ENCODE measurements at regions not wholly inside any gene's neighbourhood (a gene's known extent, or its start where the extent isn't known, plus 50 kb on each side); places are given as distances from the start of the nearest gene placed in this dataset.
"Not testable (repeated sequence)": the region's sequence is repeated elsewhere in the genome, so short reads cannot be mapped to it uniquely, and the experiment has no call there.

GRCh38 chr14:19337232-19338059, 96.7 kb downstream of the POTEG start:
- H3K4me3 ChIP-seq (ENCODE audit: low read length); DNase-seq (ENCODE audit: low read depth): not testable (repeated sequence)

DNA sequence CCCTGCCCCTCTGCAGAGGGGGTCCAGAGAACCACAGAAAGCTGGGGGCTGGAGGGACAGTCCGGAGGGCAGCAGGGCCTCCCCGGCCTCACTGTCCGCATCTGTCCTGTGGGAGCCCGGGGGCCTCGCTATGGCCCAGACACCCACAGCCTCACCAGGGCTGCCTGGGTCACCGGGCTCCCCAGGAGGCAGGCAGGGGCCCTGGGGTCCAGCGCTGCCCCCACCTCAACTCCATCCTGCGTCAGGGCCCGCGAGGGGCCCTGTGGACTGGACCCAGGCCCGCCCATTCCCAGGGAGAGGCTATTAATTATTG, 96.1 kb downstream of the POTEG start:
- not testable (repeated sequence) for H3K4me3 ChIP-seq (ENCODE audit: low read length); DNase-seq (ENCODE audit: low read depth)

DNA sequence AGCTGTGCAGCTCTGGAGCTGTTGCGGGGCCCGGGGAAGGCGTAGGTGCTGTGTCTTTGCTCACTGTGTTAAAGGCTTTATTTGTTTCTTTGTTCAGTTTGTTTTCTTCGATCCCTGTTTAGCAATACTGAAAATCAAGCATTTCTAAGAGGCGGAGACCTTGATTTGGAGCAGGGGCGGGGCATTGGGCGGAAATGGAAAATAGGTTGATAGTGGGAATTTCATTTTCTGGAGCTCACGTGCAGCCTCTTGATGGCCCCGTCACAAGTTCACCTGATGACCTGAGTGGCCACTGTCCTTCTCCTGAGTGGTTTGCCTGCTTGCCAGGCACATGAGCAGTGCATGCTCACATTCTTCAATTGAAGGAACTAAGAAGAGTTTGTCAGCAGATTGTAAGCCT, 93.2 kb downstream of the POTEG start:
- DNase-seq (ENCODE audit: low read depth); H3K4me3 ChIP-seq (ENCODE audit: low read length): not testable (repeated sequence)

DNA sequence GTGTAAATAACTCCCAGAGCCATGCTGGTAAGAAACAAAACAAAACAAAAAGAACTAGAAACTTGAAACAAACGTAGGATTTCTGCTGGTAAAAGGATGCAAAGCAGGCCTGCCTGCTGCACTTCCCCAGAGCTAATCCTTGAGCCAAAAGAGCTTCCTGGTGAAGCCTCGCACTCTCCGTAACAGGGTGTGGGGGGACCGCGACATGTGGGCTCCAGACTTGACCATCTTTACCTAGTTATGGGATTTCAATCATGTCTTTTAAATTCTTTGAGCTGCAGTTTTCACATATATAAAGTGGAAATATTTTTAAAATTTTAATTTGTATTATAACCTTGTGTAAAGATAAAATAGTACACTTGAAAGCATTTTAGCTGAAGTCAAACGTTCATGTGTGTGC, 92.5 kb downstream of the POTEG start:
- not testable (repeated sequence) for H3K4me3 ChIP-seq (ENCODE audit: low read length); DNase-seq (ENCODE audit: low read depth)

DNA sequence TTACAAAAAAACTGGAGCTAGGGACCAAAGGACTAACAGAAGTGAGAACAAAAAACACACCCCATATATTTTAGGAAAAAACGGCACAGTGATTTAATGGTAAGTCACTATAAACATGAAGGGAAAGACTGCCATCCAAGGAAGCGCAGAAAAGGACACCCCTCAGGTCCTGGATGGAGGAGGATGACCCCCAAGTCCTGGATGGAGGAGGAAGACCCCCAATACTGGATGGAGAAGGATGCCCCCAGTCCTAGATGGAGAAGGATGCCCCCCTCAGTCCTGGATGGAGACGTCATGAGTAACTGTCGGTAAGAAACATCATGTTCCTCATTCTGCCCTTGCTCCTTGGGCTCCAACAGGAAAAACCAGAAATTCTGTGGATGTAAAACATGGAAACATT, 89.9 kb downstream of the POTEG start:
- not testable (repeated sequence) for H3K4me3 ChIP-seq (ENCODE audit: low read length); DNase-seq (ENCODE audit: low read depth)

DNA sequence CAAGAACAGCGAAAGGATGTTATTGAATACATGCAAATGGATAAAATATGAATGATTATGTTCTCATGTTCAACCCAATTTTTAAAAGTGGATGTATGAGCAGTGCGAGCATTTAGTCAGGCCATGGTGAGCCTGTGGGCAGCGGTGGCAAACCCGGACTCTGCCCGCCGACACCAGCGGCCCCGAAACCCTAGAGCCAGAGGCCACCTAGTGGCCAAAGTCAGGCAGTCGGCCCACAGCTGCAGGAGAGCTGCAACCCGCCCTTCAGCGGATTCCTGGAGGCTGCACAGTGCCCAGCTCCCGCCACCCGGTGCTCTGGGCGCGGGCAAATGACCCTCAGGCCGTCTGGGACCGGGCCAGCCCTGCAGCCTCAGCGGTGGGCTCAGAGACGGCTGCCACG, 89.5 kb downstream of the POTEG start:
- H3K4me3 ChIP-seq (ENCODE audit: low read length); DNase-seq (ENCODE audit: low read depth): not testable (repeated sequence)

- H3K4me3 ChIP-seq (ENCODE audit: low read length); DNase-seq (ENCODE audit: low read depth): not testable (repeated sequence)
Observed at GRCh38 chr14:19345298-19345911, 88.7 kb downstream of the POTEG start.

DNA sequence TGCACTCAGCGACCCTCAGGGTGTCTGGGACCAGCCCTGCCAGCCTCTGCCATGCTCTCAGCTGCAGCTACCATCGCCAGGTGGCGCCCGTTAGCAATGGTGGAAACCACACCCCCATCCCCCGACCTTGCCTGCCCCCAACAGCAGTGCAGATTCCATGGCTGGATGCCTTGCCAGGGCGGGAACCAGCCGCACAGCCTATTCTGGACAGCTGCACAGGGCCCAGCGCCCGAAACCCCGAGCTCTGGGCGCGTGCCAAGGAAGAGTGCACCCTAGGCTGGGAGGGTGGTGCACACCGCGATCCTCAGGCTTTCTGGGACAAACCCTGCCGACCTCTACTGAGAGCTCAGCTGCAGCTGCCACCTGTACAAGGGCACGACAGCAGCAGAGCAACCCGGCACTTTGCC, 88.1 kb downstream of the POTEG start:
- H3K4me3 ChIP-seq (ENCODE audit: low read length); DNase-seq (ENCODE audit: low read depth): not testable (repeated sequence)

GRCh38 chr14:19346636-19347035, 87.5 kb downstream of the POTEG start:
- not testable (repeated sequence) for DNase-seq (ENCODE audit: low read depth); H3K4me3 ChIP-seq (ENCODE audit: low read length)

- not testable (repeated sequence) for DNase-seq (ENCODE audit: low read depth); H3K4me3 ChIP-seq (ENCODE audit: low read length)
Observed at GRCh38 chr14:19347112-19347511, 87.0 kb downstream of the POTEG start.

Measured in epithelial cell of esophagus (primary cell).